ENCODE measurements at regions not wholly inside any gene's neighbourhood (a gene's known extent, or its start where the extent isn't known, plus 50 kb on each side); places are given as distances from the start of the nearest gene placed in this dataset.

GRCh38 chr3:10667269-10667668 is 148.8 kb upstream of the SLC6A11 start:
- H3K4me3 ChIP-seq (ENCODE audit: low read depth, low read length), result no peak overlapping the region
- no peak for TF ChIP-seq CTCF (IDR thresholded peaks at IDR 0.05; ENCODE audit: control insufficient read depth, extremely low read depth, insufficient read depth)

GRCh38 chr3:10667901-10668476 is 148.0 kb upstream of the SLC6A11 start:
- no peak for DNase-seq (ENCODE audit: low read depth)
- H3K4me3 ChIP-seq (ENCODE audit: low read depth, low read length), result no peak overlapping the region
- no peak for TF ChIP-seq CTCF (IDR thresholded peaks at IDR 0.05; ENCODE audit: control insufficient read depth, extremely low read depth, insufficient read depth)

More at GRCh38 chr3:10667269-10667668, 148.8 kb upstream of the SLC6A11 start:
- no peak for DNase-seq (ENCODE audit: low read depth)

- no peak for DNase-seq (ENCODE audit: low read depth)
- TF ChIP-seq CTCF (IDR thresholded peaks at IDR 0.05; ENCODE audit: control insufficient read depth, extremely low read depth, insufficient read depth), result no peak
- no peak overlapping the region for H3K4me3 ChIP-seq (ENCODE audit: low read depth, low read length)
These were observed 146.5 kb upstream of the SLC6A11 start for GRCh38 chr3:10669490-10670048.

- TF ChIP-seq CTCF (IDR thresholded peaks at IDR 0.05; ENCODE audit: control insufficient read depth, extremely low read depth, insufficient read depth), result no peak
- H3K4me3 ChIP-seq (ENCODE audit: low read depth, low read length), result no peak overlapping the region
- DNase-seq (ENCODE audit: low read depth), result peak; percentile 74
These were observed 143.6 kb upstream of the SLC6A11 start for GRCh38 chr3:10672422-10672821.

- no peak overlapping the region for H3K4me3 ChIP-seq (ENCODE audit: low read depth, low read length)
- TF ChIP-seq CTCF (IDR thresholded peaks at IDR 0.05; ENCODE audit: control insufficient read depth, extremely low read depth, insufficient read depth), result no peak
These were observed 141.4 kb upstream of the SLC6A11 start for GRCh38 chr3:10674578-10674977.

GRCh38 chr3:10676905-10677304 is 139.1 kb upstream of the SLC6A11 start:
- TF ChIP-seq CTCF (IDR thresholded peaks at IDR 0.05; ENCODE audit: control insufficient read depth, extremely low read depth, insufficient read depth), result no peak
- no peak for DNase-seq (ENCODE audit: low read depth)

More at GRCh38 chr3:10674578-10674977, 141.4 kb upstream of the SLC6A11 start:
- no peak for DNase-seq (ENCODE audit: low read depth)

More at GRCh38 chr3:10676905-10677304, 139.1 kb upstream of the SLC6A11 start:
- no peak overlapping the region for H3K4me3 ChIP-seq (ENCODE audit: low read depth, low read length)

Data from LNCaP clone FGC (cell line).